HG02610 (cell line): ENCODE measurements at regions not wholly inside any gene's neighbourhood (a gene's known extent, or its start where the extent isn't known, plus 50 kb on each side); places are given as distances from the start of the nearest gene placed in this dataset.
A peak's percentile ranks its signal among the peaks of the same experiment; 100 is the strongest.

Experiments
- ATAC-seq: cut with Tn5 transposase; IDR thresholded peaks from one replicate; pipeline ENCODE4 v1.9.1; 2021; ENCODE audit warnings: mild to moderate bottlenecking, moderate library complexity; ENCODE audit not compliant: unreplicated experiment

DNA sequence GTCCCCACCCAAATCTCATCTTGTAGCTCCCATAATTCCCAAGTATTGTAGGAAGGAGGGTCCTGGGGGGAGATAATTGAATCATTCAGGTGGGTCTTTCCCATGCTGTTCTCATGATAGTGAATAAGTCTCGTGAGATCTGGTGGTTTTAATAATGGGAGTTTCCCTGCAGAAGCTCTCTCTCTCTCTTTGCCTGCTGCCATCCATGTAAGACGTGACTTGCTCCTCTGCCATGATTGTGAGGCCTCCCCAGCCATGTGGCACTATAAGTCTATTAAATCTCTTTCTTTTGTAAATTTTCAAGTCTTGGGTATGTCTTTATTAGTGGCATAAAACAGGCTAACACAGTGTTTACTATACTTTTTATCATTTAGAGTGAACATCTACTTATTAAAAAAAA lies 338.8 kb downstream of the ANKRD7 start:
- no peak for ATAC-seq

DNA sequence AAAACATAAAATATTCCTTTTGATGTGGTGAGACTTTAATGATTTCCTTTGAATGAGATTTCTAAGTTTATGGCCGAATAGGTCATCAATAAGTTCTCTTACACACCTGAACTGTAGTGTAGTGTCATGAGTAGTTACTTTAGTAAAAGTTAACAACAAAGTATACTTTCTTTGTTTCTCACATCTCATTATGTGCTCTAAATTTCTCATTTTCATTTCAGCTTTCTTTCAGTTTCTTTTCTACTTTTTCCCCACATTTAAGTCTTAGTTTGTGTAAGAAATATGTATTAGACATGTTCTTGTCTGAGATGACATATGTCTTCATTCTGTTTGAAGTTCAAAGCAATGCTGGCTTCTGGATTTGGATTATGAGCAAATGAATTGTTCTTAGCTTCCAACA lies 348.1 kb downstream of the ANKRD7 start:
- no peak for ATAC-seq

DNA sequence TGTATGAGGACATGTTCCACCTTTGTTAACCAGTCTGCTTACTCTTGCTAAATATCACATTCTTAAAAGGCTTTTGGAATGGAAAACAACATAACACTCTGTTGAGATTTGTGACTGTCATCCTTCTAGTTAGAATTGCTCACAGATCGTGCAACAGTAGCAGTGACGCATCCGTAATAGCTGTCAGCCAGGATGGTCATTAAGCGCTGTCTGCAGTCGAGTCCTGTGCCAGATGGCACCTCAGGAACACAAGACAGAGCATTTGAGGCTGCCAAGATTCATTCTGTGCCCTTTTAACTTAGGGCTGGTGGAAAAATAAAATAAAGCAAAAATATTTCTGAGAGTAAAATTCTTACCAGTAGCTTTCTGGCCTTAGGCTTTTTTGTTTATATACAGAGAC lies 348.6 kb downstream of the ANKRD7 start:
- no peak for ATAC-seq

DNA sequence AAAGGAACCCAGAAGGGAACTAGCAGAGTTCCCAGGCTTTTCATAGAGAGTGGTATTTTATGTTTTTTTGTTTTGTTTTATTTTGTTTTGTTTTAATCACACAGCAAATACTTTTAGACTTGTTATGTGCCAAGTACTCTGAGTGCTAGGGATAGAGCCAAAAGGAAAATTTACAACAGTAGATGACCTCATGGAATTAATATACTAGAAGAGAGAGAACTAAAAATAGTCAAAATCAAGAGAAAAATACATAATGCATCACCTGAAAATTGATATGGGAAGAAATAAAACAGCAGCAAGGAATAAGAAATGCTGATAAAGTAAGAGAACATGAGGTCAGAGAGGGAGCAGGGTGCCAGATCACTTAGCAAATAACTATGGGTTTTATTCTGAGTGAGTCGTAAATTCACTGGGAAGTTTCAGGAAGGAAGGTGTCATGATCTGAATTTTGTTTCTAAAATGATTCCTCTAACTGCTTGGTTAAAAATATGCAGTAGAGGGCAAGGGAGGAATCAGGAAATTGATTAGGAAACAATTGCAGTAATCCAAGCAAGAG lies 351.0 kb downstream of the ANKRD7 start:
- ATAC-seq, result no peak

DNA sequence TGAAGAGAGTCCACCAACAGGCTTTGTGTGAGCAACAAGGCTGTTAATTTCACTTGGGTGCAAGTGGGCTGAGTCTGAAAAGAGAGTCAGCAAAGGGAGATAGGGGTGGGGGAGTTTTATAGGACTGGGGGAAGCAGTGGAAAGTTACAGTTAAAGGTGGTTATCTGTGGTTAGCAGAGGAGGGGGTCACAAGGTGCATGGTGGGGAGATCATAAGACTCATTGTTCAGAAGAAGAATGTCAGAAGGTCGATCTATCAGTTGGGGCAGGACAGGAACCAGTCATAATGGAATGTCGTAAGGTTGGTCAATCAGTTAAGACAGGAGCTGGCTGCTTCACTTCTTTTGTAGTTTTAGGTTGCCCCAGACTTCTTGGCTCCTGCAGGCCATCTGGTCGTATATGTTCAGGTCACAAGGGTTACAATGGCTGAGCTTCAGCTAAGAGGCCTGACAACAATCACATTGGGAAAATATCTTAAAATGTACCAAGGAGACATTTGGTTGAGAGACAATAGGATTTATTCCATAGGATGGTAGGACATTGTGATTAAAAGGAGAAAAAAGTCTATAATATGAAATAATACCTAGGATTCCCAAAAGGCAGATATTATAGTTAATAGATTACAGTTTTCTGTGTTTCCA lies 356.4 kb downstream of the ANKRD7 start:
- no peak for ATAC-seq

DNA sequence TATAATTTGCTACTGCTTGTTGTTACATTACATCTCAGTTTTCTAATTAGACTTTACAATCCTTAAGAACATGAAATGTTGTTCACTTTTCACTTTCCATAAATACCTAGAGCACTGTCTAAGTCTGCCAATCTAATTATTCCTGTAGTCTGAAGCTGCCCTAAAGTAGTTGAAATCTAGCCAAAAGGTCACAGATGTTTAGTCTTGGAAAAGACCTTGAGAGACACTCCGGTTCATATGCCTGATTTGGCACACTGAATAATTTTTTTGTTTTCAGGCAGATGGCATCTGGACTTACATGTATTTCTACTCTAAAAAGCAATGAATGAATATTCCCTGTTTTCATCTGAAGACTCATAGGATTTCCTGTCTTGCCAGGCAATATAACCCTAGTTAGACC lies 359.1 kb downstream of the ANKRD7 start:
- ATAC-seq, result no peak

DNA sequence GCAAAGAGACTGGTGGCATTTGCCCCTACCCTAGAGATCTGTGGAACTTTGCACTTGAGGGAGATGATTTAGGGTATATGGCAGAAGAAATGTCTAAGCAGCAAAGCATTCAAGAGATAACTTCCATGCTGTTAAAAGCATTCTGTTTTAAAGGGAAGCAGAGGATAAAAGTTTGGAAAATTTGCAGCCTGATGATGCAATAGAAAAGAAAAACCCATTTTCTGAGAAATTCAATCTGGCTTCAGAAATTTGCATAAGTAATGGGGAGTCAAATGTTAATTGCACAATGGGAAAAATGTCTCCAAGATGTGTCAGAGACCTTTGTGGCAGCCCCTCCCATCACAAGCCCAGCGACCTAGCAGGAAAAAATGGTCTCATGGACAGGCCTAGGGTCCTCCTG lies 361.7 kb downstream of the ANKRD7 start:
- ATAC-seq, result no peak

DNA sequence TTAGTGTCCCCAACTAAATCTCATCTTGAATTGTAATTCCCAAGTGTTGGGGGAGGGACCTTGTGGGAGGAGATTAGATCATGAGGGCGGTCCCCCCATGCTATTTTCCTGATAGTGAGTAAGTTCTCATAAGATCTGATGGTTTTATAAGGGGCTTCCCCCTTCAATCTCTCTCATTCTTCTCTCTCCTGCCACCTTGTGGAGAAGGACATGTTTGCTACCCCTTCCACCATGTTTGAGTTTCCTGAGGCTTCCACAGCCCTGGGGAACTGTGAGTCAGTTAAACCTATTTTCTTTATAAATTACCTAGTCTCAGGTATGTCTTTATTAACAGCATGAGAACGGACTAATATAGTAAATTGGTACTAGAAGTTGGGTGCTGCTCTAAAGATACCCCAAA lies 365.6 kb downstream of the ANKRD7 start:
- peak; percentile 68 for ATAC-seq

DNA sequence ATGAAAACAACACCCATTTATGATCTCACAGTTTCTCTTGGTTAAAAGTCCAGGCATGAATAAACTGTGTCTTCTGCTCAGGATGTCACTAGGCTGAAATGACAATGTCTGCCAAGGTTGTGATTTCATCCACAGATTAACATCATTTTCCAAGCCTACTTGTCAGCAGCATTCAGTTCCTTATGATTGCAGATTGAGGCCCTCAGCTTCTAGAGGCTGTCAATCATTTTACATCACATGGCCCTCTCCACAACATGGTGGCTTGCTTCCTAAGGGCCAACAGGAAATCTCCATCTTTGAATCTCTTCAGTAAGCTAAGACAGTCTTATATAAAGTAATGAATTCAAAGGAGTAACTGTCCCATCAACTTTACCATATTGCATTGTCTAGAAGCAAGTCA lies 377.6 kb downstream of the ANKRD7 start:
- no peak for ATAC-seq

DNA sequence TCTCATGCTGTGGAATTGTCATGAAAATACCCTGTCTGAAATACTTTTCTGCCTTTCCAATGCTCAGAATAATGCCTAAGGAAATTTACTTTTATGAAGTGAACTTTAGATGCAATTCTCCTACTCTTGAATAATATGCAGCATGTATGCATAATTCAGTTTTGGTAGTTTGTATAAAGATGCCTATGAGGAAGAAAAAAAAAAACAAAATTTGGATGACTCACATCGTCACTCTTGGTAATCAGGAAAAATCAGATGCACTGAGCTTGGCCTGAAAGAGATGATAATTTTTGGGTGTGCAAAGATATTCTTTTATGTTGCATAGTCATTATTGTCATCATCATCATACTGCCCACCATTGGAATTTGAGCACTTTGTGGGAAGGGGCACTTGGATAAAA lies 382.1 kb downstream of the ANKRD7 start:
- ATAC-seq, result no peak

DNA sequence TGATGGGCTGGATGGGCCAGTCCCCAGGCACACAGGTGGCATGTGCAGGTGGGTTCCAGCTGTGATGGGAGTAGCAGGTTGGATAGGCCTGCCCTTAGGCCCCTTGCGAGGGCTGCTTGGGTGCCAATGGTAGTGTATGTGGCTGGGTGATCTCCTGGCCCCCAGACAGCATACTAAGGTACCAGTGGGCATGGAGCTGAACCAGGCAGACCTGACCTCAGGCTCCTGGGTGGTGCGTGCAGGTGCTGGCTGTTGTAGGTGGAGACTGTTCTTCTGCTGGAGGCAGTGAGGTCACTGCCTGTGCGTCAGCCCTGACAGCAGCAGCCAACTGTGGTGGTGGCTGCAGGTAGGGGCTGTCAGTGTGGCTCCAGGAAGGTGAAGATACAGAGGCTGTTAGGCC lies 384.7 kb downstream of the ANKRD7 start:
- ATAC-seq, result no peak

DNA sequence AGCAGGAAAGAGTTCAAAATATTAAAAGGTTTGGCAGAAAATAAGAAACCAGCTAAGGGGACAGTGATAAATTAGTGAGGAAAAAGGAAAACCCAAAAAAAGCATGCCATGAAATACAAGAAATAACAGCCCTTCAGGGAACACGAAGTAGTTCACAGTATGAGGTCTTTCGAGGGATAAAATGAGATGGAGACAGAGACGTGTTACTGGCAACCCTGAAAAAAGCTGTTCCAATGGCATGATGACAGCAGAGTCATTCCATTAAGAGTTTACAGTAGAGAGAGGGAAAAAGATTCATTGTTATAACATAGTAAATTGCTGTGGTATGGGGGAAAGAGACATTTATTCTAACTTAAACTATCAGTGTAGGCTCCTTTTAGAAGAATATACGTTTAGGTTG lies 391.2 kb downstream of the ANKRD7 start:
- no peak for ATAC-seq

DNA sequence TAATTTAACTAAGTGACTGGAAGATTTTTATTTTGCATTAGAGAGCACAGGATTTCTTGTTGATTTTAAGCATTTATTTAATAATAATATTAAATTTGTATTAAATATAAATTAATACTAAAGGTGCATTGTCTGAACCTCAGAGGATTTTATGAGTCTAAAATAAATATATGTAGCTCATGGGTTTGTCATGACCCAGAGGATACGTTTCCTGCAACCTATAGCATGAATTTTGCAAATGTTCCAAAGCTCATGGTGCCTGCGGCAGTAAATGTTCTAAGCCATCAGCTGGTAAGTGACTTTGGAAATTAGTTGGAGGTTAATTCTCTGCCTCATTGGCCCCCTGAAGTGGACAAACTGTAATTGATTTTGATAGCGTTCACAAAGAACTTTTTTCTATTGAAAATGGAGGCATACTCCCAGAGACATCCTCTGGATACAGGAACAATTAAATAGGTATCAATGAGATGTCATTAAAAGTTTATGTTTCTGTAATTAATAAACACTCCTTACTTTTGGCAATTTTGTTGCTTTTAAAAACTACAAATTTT lies 397.4 kb downstream of the ANKRD7 start:
- no peak for ATAC-seq

DNA sequence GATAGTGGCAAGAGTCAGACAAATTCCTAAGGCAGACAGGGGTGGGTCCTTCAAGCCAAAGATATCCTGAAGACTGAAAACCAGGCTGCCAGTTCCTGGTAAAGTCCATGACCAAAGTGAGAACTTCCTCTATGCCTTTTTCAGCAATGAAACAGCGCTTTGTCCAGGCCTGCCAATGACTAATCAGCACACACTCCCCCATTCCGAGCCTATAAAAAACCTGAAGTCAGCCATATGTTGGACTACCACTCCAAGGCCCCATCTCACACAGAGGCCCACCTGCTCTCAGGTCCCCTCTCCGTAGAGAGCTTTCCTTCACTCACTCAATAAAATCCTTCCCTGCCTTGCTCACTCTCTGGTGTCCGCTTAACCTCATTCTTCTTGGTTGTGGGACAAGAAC lies 402.2 kb downstream of the ANKRD7 start:
- no peak for ATAC-seq

DNA sequence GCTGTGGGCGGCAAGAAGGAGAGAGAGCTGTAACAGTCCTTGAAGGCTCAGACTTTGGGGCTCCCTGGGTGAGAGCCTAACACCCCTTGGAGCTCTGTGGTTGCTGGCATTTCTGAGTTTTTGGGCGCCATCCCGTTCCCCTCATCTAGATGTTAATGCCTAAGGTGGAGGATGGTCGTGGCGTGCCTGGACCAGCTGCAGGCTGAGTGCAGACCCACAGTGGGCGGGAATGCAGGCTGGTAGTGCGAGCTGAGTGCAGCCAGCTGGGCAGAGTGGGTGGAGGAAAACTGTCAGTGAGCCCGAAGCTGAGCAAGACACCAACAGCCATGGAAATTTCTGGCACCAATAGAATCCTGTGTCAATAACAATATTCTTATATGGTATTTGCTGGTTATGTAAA lies 403.0 kb downstream of the ANKRD7 start:
- ATAC-seq, result no peak

DNA sequence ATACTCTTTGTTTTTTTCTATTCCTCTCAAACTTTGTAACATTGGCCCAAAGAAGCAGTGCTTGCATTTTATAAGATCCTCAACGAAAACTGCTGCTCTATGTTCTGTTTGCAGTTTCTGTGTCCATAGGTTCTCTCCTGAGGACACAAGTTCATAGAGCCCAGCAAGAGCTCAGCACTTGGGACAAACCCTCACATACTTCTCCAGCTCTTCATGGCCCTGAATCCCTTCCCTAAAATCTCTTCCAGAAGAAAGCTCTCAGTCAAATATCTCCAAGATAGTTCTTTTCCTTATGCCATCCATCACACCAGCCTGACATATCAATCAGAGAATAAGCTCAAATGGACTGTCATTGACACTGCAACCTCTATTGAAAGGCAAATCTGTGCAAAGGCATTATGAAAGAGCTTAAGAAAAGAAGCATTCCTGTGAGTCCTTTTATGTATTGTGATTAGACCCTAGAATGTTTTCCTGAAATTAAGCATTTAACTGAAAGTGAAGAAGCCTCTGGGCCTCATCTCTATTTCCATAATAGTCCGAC lies 405.5 kb downstream of the ANKRD7 start:
- ATAC-seq, result no peak

DNA sequence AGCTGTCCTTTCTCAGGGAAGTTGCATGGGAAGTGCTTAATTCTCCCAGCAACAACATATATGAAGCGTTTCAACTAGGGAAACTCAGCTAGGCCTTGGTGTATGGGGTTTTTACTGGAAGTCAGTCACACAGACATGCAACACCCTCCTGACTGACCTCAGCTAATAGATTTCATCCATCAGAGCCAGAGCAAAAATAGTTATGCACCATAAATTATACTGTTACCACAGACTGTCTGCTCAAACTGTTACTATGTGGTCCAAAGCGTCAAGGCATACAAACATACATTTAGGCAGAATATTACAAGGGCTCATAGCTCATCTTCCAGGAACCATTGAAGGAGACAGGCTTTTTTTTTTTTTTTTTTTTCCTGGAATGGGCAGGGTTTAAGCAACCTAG lies 417.9 kb downstream of the ANKRD7 start:
- ATAC-seq, result no peak

DNA sequence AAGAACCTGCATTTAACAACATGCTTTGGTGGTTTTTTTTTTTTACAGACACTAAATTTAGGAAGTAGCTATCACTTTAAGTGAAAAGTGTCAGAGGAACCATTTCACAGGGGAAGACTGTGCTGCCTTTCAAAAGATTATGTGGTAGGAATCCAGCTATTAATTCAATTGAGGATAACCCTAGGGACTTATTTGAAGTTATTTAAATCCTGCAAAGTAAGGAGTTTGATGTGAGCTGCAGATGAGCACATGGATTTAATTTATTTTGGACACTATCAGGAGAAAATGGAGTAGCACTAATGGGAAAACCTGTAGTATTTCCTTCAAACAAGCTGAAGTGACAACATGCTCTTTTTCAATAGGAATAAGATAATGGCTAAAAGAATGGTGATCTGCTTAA lies 419.8 kb downstream of the ANKRD7 start:
- no peak for ATAC-seq

DNA sequence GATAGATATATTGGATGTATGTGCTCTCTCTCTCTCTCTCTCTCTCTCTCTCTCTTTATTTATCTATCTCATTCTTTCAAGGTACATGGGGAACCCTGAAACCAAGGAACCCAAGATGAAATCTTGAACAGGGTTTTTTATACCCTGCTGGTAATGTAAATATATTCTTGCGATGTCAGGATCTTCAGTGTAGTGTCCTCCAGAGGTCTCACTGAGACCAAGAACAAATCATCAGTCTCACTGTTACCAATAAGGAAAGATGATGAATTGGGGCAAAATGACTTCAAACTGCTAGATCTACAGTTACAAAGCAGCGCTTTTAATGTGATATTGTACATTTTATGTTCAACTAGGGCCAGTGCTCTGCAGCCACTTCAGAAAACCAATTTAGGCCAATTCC lies 423.5 kb downstream of the ANKRD7 start:
- no peak for ATAC-seq

DNA sequence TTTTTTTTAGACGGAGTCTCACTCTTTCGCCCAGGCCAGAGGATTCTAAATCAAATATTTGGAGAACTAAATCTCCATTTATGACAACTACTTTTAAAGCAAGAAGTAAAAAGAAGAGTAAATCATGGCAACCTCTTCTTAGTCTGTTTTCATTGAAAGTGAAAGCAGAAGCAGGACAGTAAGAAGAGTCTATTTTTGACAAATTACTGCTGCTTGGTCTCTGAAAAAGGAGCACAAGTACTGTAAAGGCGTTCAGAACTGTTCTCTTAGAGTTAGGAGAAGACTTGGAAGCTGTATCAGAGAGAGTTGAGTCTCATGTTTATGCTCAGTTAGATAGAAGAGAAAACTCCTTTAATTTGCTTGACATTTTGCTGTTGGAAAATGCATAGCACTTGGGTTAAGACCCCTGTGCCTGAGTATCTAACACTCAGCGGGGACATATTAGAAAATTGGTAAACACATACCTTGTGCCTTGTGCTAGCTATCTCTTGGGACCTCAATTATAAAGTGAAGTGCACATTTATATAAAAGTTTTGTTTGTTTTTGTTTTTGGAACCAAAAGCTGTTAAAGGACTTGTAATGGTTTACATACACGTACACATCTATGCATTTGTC lies 433.0 kb downstream of the ANKRD7 start:
- peak; percentile 63 for ATAC-seq

DNA sequence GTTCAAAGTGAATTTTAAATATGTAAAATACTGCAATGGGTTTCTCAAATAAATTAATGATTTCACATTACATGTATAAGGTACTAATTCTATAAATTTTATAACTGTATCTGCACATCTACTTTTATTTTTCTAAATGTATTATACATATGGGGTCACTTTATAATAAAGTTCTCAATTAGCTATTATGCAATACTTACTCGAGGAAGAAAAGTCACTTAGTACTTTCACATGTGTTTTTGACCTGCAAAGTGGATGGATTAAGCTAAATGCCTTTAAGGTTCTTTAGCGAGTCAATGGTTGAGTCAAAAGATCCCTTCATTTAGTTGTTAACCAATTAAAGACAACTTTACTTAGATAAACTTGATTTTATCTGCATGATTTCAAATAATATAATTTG lies 437.8 kb downstream of the ANKRD7 start:
- ATAC-seq, result no peak

DNA sequence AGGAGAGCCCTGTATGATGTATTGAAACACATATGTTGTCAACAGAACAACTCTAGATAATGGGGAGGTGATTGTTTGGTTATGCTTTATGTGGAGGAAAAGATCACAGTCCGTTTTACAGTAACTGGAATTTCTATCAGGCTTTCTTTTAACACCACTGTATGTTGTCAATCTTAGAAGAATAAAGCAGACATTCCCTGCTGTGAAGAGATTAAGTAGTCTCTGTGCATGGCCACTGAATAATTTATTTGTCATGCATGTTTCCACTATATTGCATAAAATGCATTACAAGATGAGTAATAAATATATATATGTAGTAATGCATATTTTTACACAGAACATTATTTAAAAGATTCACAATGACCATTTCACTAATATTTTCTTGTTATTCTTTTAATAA lies 440.0 kb downstream of the ANKRD7 start:
- no peak for ATAC-seq
